Epithelial cell of proximal tubule (primary cell): ENCODE measurements at regions not wholly inside any gene's neighbourhood (a gene's known extent, or its start where the extent isn't known, plus 50 kb on each side); places are given as distances from the start of the nearest gene placed in this dataset.

Source experiments
- DNase-seq: peaks from one replicate; pipeline ENCODE4 v3.0.0-alpha.2; 2011; ENCODE audit warnings: low read depth
- H3K4me3 ChIP-seq: 2 replicates; pipeline ENCODE4 v1.5.1; 2011; ENCODE audit warnings: low read depth, mild to moderate bottlenecking, low read length
- TF ChIP-seq, protein P1 (sequence below): conservative IDR thresholded peaks from 2 replicates; pipeline ENCODE4 v1.5.1; 2012; ENCODE audit warnings: low read depth, mild to moderate bottlenecking, low read length

DNA sequence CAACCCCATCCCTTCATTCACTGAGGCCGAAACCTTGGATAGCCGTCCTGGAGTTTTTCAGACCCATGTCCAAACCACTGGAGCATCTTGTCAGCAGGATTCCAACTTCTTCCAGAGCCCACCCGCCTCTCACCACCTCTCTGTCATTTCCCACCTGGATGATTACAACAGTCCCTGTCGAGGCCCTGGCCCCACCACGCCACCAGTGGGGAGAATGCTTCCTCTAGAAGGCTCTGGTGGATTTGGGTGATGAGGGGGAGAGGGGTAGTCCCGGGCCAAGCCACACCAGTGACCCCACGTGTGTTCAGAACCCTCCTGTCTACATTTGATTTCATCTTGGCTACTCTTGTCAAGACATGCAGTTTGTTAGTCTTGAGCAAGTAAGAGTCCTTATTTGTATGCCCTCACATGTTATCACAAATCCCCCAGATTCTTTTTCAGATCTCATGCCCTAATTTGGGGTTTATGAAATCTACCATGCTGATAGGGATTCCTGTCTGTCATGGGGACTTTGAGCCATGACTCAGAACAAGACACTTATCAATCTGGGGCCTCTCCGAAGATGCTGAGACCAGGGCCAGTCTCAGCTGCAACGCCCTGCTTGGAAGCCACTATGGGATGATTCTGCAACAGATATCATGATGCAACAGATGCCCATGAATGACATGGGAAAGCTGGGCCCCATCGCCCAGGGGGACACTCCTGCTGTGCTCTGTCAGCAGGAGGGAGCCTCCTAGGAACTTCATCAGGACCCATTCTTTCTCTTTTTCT lies 186.1 kb downstream of the ZFP36L2 start:
- TF ChIP-seq, protein P1, sequence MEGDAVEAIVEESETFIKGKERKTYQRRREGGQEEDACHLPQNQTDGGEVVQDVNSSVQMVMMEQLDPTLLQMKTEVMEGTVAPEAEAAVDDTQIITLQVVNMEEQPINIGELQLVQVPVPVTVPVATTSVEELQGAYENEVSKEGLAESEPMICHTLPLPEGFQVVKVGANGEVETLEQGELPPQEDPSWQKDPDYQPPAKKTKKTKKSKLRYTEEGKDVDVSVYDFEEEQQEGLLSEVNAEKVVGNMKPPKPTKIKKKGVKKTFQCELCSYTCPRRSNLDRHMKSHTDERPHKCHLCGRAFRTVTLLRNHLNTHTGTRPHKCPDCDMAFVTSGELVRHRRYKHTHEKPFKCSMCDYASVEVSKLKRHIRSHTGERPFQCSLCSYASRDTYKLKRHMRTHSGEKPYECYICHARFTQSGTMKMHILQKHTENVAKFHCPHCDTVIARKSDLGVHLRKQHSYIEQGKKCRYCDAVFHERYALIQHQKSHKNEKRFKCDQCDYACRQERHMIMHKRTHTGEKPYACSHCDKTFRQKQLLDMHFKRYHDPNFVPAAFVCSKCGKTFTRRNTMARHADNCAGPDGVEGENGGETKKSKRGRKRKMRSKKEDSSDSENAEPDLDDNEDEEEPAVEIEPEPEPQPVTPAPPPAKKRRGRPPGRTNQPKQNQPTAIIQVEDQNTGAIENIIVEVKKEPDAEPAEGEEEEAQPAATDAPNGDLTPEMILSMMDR = no peak
- no peak for DNase-seq
- H3K4me3 ChIP-seq = no peak overlapping the region

DNA sequence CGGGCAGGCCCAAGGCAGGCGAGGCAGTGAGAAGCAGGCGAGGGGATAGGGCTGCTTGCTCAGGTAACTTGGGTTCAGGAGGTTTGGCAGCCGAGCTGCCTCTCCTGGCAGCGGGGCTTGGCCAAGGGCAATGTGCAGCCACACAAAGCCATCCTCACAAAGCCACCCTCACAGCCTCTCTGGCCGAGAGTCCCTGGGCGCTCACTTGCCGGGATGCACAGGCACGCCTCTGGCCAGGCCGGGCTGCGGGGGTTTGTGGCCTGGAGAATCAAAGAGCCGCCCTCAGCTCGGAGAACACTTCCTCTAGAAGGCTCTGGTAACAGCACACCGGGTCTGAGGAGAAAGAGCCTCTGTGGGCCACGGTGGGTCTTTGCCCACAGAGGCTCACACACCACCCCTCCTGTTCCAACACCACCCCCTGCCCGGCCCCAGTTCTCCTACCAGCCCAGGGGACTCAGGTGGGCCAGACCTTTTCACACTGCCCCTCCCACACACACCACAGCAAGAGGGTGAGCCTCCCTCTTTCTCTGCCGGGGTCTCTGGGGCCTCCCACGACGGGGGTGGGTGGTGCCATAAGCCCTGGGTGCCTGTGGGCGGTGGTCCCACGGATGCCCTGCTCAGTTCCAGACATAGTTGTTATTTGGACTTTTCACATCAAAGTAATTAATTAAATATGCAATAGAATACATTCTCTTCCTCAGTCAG lies 186.9 kb downstream of the ZFP36L2 start:
- TF ChIP-seq, protein P1 = no peak
- no peak overlapping the region for H3K4me3 ChIP-seq
- no peak for DNase-seq

DNA sequence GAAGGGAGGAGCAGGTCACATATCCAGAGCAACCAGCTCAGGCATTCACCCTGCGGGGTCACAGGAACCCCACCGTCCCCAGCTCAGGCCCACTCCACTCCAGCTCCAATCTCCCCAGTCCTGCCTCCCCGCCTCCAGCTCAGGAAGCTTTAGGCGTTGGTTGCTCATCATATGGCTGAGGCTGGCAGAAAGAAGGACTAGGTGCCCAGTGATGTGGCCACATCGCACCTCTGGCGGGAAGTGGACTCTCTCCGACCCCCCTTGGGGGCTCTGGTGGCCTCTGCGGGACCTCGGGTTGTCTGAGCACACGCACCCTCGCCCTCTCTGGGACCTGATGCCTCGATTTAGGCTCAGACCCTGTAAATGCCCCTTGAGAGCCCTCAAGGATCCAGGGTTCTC lies 187.7 kb downstream of the ZFP36L2 start:
- H3K4me3 ChIP-seq = no peak overlapping the region
- DNase-seq = no peak
- TF ChIP-seq, protein P1 = no peak

DNA sequence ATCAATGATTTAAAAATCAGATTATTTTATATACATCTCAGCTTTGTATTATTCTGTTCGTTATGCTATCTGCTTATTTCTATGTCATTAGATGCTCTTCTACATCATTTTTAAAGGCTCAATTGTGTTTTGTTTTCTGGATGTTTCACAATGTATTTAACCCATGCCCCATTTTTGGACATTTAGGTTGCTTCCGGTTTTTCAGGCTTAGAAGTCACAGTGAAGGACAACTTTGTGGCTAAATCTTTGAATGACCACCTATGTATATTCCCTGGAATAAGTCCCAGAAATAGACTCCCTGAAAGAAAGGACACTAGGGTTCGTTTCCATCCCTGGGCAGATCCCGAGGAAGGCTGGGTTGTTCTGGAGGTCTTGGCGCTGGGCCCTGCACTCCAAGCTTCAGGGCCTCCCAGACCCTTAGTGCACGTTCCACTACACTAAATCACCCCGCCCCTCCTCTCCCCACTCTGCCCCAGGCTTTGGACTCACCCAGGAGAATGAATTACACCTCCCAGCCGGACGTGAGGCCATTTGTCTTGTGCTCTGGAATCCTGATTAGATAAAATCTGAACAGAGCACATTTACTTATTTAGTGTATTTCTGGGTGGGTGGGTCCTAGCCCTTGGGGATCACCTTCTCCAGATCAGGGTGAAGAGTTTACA lies 188.2 kb downstream of the ZFP36L2 start:
- TF ChIP-seq, protein P1 = no peak
- no peak overlapping the region for H3K4me3 ChIP-seq
- DNase-seq = no peak

DNA sequence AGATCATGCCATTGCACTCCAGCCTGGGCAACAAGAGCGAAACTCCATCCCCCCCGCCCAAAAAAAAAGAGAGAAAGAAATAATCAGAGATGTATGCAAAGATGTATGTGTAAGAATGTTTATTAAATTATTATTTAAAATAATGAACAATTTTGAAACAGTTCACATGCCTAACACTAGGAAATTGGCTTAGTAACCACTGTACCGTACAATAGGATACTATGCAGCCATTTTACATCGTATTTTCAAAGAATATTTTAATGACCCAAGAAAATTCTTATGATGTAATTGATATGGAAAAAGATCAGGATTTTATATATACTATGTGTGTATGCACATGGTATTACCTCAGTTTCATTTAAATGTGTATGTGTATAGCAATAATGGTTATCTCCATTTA lies 190.5 kb downstream of the ZFP36L2 start:
- H3K4me3 ChIP-seq = no peak overlapping the region
- TF ChIP-seq, protein P1 = no peak
- DNase-seq = no peak

DNA sequence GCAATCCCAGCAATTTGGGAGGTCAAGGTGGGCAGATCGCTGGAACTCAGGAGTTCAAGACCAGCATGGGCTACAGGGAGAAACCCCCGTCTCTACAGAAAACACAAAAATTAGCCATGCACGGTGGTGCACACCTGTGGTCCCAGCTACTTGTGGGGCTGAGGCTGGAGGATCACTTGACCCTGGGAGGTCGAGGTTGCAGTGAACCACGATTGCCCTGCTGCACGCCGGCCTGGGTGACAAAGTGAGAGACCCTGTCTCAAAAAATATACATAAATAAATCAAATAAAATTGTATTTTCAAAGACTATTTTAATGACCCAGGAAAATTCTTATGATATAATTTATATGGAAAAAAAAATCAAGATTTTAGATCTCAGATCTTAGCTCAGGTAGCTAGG lies 191.5 kb downstream of the ZFP36L2 start:
- TF ChIP-seq, protein P1 = no peak
- H3K4me3 ChIP-seq = no peak overlapping the region
- no peak for DNase-seq
